PC-3 (cell line): ENCODE measurements at regions not wholly inside any gene's neighbourhood (a gene's known extent, or its start where the extent isn't known, plus 50 kb on each side); places are given as distances from the start of the nearest gene placed in this dataset.

ENCODE experiments used
- EZH2phosphoT487 ChIP-seq: fragments of 300-600 bp; sonication (generic); IDR thresholded peaks from 2 replicates; pipeline ENCODE4 v1.6.1; 2018; ENCODE audit warnings: mild to moderate bottlenecking, antibody characterized with exemption, low read length, borderline replicate concordance
- TF ChIP-seq, protein P1 (sequence below): fragments of 300-600 bp; sonication (generic); conservative IDR thresholded peaks from 2 replicates; pipeline ENCODE4 v1.5.1; 2017; ENCODE audit warnings: antibody characterized with exemption, low read depth, mild to moderate bottlenecking, low read length

DNA sequence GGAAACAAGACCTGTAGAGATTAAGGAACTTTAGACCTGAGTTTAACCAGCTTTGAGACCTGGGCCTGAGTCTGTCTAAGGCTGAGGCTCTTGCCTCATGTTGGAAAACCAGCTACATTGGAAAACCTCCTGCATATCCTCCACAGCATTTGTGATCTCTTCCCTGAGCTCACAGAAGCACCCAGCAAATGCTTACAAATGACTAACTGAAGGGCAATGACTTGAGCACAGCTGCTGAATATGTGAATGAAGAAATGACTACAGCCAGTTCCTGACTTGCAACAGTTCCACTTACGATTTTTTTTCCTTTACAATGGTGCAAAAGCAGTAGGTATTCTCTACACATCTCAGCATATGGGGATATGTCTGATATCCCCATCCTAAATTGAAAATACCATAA lies 112.4 kb upstream of the RREB1 start:
- TF ChIP-seq, protein P1, sequence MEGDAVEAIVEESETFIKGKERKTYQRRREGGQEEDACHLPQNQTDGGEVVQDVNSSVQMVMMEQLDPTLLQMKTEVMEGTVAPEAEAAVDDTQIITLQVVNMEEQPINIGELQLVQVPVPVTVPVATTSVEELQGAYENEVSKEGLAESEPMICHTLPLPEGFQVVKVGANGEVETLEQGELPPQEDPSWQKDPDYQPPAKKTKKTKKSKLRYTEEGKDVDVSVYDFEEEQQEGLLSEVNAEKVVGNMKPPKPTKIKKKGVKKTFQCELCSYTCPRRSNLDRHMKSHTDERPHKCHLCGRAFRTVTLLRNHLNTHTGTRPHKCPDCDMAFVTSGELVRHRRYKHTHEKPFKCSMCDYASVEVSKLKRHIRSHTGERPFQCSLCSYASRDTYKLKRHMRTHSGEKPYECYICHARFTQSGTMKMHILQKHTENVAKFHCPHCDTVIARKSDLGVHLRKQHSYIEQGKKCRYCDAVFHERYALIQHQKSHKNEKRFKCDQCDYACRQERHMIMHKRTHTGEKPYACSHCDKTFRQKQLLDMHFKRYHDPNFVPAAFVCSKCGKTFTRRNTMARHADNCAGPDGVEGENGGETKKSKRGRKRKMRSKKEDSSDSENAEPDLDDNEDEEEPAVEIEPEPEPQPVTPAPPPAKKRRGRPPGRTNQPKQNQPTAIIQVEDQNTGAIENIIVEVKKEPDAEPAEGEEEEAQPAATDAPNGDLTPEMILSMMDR = no peak
- no peak for TF ChIP-seq EZH2phosphoT487
